Body of pancreas (tissue), 4 donors: ENCODE measurements at regions not wholly inside any gene's neighbourhood (a gene's known extent, or its start where the extent isn't known, plus 50 kb on each side); places are given as distances from the start of the nearest gene placed in this dataset.

ENCODE experiments used
- ATAC-seq: fragments of 150-250 bp; one replicate; pipeline ENCODE4 v1.9.1; 2016
- DNase-seq, 4 donors: peaks; one replicate each; pipeline ENCODE4 v3.0.0-alpha.2; 2019
- H3K27ac ChIP-seq, 4 donors: fragments of 200-600 bp; sonication (generic); 1 replicate in 3 of 4; 2 replicates in 1 of 4; pipeline versions ENCODE4 v1.5.1 to v1.6.1; 2016 to 2019; ENCODE audit warnings: mild to moderate bottlenecking in 1 of 4, mixed read lengths in 1 of 4, moderate library complexity in 1 of 4
- H3K27me3 ChIP-seq, 2 donors: fragments of 200-600 bp; sonication (generic); one replicate each; pipeline ENCODE4 v1.6.0; 2016; ENCODE audit warnings: mild to moderate bottlenecking in 1 of 2
- H3K36me3 ChIP-seq, 2 donors: fragments of 200-600 bp; sonication (generic); replicated peaks in 1 of 2; 2 replicates each; pipeline ENCODE4 v1.5.1; 2016; ENCODE audit warnings: low read depth in 2 of 2; ENCODE audit not compliant: insufficient read depth in 1 of 2
- H3K4me1 ChIP-seq: fragments of 200-600 bp; sonication (generic); one replicate; pipeline ENCODE4 v1.6.0; 2016
- H3K4me3 ChIP-seq, 2 donors: fragments of 200-600 bp; sonication (generic); 1 replicate in 1 of 2; 2 replicates in 1 of 2; pipeline ENCODE4 v1.5.1; 2016 to 2019
- H3K9me3 ChIP-seq, 3 donors: fragments of 200-600 bp; sonication (generic); 1 replicate in 2 of 3; 2 replicates in 1 of 3; pipeline ENCODE4 v1.5.1; 2016
- CTCF ChIP-seq, 7 experiments: fragments of 450-650 bp in 4 of 7; fragments of 200-600 bp in 3 of 7; sonication (generic) in 3 of 7; IDR thresholded peaks; one replicate each; pipeline ENCODE4 v1.5.1; 2016 to 2019; ENCODE audit warnings: antibody characterized with exemption in 7 of 7
- POLR2A ChIP-seq, 3 donors: fragments of 450-650 bp; IDR thresholded peaks; one replicate each; pipeline ENCODE4 v1.6.1; 2016; ENCODE audit warnings: antibody characterized with exemption in 3 of 3, mild to moderate bottlenecking in 2 of 3
- WGBS, 2 donors: methylation state at CpG; one replicate each; pipeline ENCODE4 v1.1.5; 2017; 5-methylcytosine and 5-hydroxymethylcytosine counted together
- intact Hi-C: fragments of 100-400 bp; cut with DNase I; formaldehyde crosslinking; loops from one replicate; pipeline ENCODE4 v1.15.1; 2023

DNA sequence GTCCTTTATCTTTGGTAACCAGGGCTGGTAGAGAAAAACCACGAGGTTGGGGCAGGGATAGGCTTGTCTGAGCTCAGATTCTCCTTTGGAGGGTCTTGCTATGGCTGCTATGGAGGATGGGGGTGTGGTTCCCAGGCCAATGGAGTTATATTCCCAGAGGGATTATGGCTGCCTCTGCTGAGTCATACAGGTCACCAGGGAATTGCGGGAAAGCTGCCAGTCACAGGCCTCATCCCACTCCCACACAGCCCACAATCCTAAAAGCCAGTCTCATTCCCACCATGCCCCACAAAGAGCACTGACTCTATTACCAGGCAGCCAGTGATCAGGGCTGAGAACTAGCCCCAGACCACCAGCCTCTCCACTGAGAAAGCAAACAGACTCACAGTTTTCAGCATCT, 316.6 kb upstream of the TMEM229A start:
- H3K4me3 ChIP-seq = no peak overlapping the region
- peaks cover 3% of the 10 kb centered on the region for H3K4me1 ChIP-seq
- 50 to 71% methylated on average over 2 of the region's 2 CpGs for WGBS, 2 donors
- no peak for TF ChIP-seq CTCF (IDR thresholded peaks at IDR 0.05)
- TF ChIP-seq POLR2A (IDR thresholded peaks at IDR 0.05) = no peak
- no peaks in the 10 kb centered on the region for H3K36me3 ChIP-seq
- H3K27me3 ChIP-seq = no peaks in the 10 kb centered on the region
- no peak overlapping the region for H3K27ac ChIP-seq
- intact Hi-C loops = no loop called here
- no peak for DNase-seq
- ATAC-seq = no peak
- H3K9me3 ChIP-seq = no peaks in the 10 kb centered on the region

DNA sequence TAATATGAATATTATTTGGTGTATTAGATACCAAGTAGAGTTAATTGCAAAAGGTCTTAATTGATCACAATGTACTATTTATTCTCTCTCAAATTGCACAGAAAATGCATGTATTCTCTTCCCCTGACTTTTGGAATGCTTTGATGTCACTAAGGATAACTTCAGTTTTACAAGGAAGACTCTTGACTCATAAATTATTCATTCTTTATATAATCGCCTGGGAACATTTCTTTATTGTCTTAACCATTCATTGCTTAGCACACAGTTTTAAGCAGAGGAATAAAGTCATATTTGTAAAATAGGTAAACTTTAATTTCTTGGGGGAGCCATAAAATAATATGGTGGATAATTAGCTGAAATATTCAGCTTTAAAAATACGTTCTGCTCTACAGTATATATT, 306.0 kb upstream of the TMEM229A start:
- Histone ChIP-seq H3K27ac (no peak overlapping the region), H3K27me3 (no peaks in the 10 kb centered on the region), H3K36me3 (no peaks in the 10 kb centered on the region), H3K9me3 (no peaks in the 10 kb centered on the region), H3K4me1 (no peaks in the 10 kb centered on the region), H3K4me3 (no peak overlapping the region)
- 42 to 44% methylated on average over 2 of the region's 2 CpGs for WGBS, 2 donors
- DNase-seq (no peak), ATAC-seq (no peak)
- TF ChIP-seq POLR2A (IDR thresholded peaks at IDR 0.05) (no peak), CTCF (IDR thresholded peaks at IDR 0.05) (no peak)
- intact Hi-C loops = no loop called here

- intact Hi-C loops = no loop called here
- no peak for TF ChIP-seq POLR2A (IDR thresholded peaks at IDR 0.05)
- no peak for TF ChIP-seq CTCF (IDR thresholded peaks at IDR 0.05)
- ATAC-seq (no peak), DNase-seq (no peak)
- Histone ChIP-seq H3K4me3 (no peak overlapping the region), H3K4me1 (no peaks in the 10 kb centered on the region), H3K27ac (no peak overlapping the region), H3K27me3 (no peaks in the 10 kb centered on the region), H3K9me3 (no peaks in the 10 kb centered on the region), H3K36me3 (no peaks in the 10 kb centered on the region)
- WGBS, 2 donors = 24 to 29% methylated on average over 3 of the region's 3 CpGs
Observed at GRCh38 chr7:124330731-124331407, 298.0 kb upstream of the TMEM229A start.

DNA sequence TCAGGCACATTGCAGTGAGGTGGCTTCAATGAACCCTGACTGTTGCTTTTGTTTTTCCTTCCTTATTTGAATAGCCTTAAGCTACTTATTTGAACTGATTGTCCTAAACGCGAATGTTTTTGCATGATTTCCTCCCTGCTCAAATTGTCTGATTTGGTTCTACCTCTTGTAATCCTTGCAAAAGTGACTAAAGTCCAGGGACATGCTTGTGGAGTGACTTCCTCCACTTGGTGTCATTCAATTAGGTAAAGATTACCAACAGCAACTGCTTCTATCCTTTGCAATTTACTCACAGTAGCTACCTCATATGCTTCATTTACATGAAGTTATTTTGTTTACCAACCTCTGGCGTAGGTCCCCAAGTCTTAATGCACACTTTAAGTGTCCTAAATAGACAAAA, 295.9 kb upstream of the TMEM229A start:
- ATAC-seq = no peak
- DNase-seq = no peak
- H3K27me3 ChIP-seq = no peaks in the 10 kb centered on the region
- H3K4me3 ChIP-seq = no peak overlapping the region
- no peak overlapping the region for H3K27ac ChIP-seq
- no peaks in the 10 kb centered on the region for H3K4me1 ChIP-seq
- intact Hi-C loops = no loop called here
- H3K36me3 ChIP-seq = no peaks in the 10 kb centered on the region
- WGBS, 2 donors = 38 to 41% methylated on average over 3 of the region's 3 CpGs
- no peak for TF ChIP-seq POLR2A (IDR thresholded peaks at IDR 0.05)
- H3K9me3 ChIP-seq = no peaks in the 10 kb centered on the region

- intact Hi-C loops = no loop called here
Observed at GRCh38 chr7:124324262-124324661, 291.4 kb upstream of the TMEM229A start.

More at GRCh38 chr7:124324262-124324661, 291.4 kb upstream of the TMEM229A start:
- Histone ChIP-seq H3K4me1 (no peaks in the 10 kb centered on the region), H3K27me3 (no peaks in the 10 kb centered on the region), H3K4me3 (no peak overlapping the region), H3K9me3 (no peaks in the 10 kb centered on the region), H3K27ac (no peak overlapping the region), H3K36me3 (no peaks in the 10 kb centered on the region)
- DNase-seq (no peak), ATAC-seq (no peak)
- TF ChIP-seq POLR2A (IDR thresholded peaks at IDR 0.05) (no peak), CTCF (IDR thresholded peaks at IDR 0.05) (no peak)
